Right lobe of liver (tissue), 6 donors: ENCODE measurements at regions not wholly inside any gene's neighbourhood (a gene's known extent, or its start where the extent isn't known, plus 50 kb on each side); places are given as distances from the start of the nearest gene placed in this dataset.

Experiments
- ATAC-seq, 4 donors: fragments of 200-7000 bp; cut with Tn5 transposase; one replicate each; pipeline ENCODE4 v1.9.1; 2020; ENCODE audit warnings: mild to moderate bottlenecking in 4 of 4, moderate library complexity in 4 of 4
- DNase-seq, 3 donors: peaks; one replicate each; pipeline ENCODE4 v3.0.0-alpha.2; 2020
- H3K27ac ChIP-seq, 3 donors: fragments of 200-600 bp; one replicate each; pipeline ENCODE4 v1.8.0; 2022
- H3K27me3 ChIP-seq, 2 donors: fragments of 200-600 bp; one replicate each; pipeline ENCODE4 v1.8.0; 2022
- H3K36me3 ChIP-seq, 4 donors: fragments of 200-600 bp; sonication (generic) in 1 of 4; one replicate each; pipeline versions ENCODE4 v1.5.1 to v1.8.0; 2017 to 2022; ENCODE audit warnings: control low read depth in 1 of 4
- H3K4me1 ChIP-seq, 4 donors: fragments of 200-600 bp; sonication (generic) in 1 of 4; one replicate each; pipeline versions ENCODE4 v1.5.1 to v1.8.0; 2017 to 2022; ENCODE audit warnings: control low read depth in 1 of 4
- H3K4me3 ChIP-seq, 3 donors: fragments of 200-600 bp; one replicate each; pipeline ENCODE4 v1.8.0; 2022
- H3K9me3 ChIP-seq, 4 donors: fragments of 200-600 bp; sonication (generic) in 1 of 4; one replicate each; pipeline versions ENCODE4 v1.5.1 to v1.8.0; 2017 to 2022; ENCODE audit warnings: control low read depth in 1 of 4
- POLR2A ChIP-seq: fragments of 450-650 bp; IDR thresholded peaks from one replicate; pipeline ENCODE4 v1.6.1; 2017; ENCODE audit warnings: antibody characterized with exemption, mild to moderate bottlenecking
- WGBS: methylation state at CpG from one replicate; pipeline ENCODE4 v1.1.6; 2018; ENCODE audit warnings: low coverage, low lambda C conversion rate; ENCODE audit not compliant: insufficient coverage; ENCODE audit errors: missing lambda C conversion rate; 5-methylcytosine and 5-hydroxymethylcytosine counted together
- intact Hi-C, 2 donors: fragments of 100-400 bp; cut with DNase I; formaldehyde crosslinking; loops; one replicate each; pipeline versions ENCODE4 v1.11.2 to v1.14.1; 2022
- TF ChIP-seq, protein P1 (sequence below), 4 donors: fragments of 200-600 bp in 3 of 4; fragments of 450-650 bp in 1 of 4; IDR thresholded peaks; one replicate each; pipeline versions ENCODE4 v1.5.1 to v1.8.0; 2016 to 2022; ENCODE audit warnings: antibody characterized with exemption in 4 of 4, mild to moderate bottlenecking in 2 of 4
- donor health status: DM: no; HTN: yes; CAD: no.
- donor health status: DM: no; HTN: no; CAD: no.
- donor health status: DM: no; HTN: no; CAD: no.
- donor health status: DM: no; HTN: yes; CAD: no.
- donor health status: DM: no; HTN: yes; CAD: no.

DNA sequence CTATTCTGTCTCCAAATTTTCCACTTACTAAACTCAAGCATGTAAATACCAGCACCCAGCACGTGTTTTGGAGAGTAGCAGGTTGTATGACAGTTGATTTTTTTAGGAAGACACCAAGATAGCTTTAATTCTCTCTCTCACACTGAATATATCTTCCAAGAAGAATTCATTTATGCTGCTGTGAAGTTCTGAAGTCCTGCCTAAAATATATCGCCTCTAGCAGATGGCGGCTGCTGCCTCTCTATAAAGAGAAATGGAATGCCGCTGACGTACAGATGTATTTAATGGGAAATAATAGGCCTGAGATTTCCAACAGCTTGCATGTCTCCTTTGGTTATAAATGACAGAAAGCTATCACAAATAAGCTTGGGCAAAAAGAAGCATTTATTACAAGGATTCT lies 74.7 kb downstream of the PFDN4 start:
- no peak for ATAC-seq

DNA sequence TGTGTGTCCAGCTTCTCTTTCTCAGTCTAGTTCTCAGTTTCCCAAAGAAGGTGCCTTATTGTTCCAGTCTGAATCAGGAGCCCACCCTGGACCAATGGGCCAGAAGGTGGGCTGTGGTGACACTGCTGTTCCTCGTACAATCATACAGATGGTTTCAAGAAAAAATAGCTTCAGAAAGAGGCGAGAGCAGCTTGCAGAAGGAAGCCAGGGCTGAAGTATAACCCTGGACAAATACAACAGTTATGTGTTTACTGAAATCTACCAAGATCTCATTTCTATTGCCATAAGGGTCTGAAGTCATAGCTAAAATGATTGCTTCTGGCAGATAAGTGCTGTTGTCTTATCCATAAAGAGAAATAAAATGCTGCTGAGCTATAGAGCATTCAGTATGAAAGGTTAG lies 75.4 kb downstream of the PFDN4 start:
- no peaks in the 10 kb centered on the region for H3K27me3 ChIP-seq
- H3K4me1 ChIP-seq, result no peaks in the 10 kb centered on the region
- H3K27ac ChIP-seq, result no peak overlapping the region
- 81% methylated on average over 2 of the region's 2 CpGs for WGBS
- intact Hi-C loops, result no loop called here
- TF ChIP-seq POLR2A, result no peak
- TF ChIP-seq, protein P1, sequence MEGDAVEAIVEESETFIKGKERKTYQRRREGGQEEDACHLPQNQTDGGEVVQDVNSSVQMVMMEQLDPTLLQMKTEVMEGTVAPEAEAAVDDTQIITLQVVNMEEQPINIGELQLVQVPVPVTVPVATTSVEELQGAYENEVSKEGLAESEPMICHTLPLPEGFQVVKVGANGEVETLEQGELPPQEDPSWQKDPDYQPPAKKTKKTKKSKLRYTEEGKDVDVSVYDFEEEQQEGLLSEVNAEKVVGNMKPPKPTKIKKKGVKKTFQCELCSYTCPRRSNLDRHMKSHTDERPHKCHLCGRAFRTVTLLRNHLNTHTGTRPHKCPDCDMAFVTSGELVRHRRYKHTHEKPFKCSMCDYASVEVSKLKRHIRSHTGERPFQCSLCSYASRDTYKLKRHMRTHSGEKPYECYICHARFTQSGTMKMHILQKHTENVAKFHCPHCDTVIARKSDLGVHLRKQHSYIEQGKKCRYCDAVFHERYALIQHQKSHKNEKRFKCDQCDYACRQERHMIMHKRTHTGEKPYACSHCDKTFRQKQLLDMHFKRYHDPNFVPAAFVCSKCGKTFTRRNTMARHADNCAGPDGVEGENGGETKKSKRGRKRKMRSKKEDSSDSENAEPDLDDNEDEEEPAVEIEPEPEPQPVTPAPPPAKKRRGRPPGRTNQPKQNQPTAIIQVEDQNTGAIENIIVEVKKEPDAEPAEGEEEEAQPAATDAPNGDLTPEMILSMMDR (IDR thresholded peaks at IDR 0.05), result no peak
- DNase-seq (no peak), ATAC-seq (no peak)
- H3K9me3 ChIP-seq, result no peaks in the 10 kb centered on the region
- H3K36me3 ChIP-seq, result no peaks in the 10 kb centered on the region
- H3K4me3 ChIP-seq, result no peak overlapping the region

More for the DNA sequence above, 74.7 kb downstream of the PFDN4 start:
- no peaks in the 10 kb centered on the region for H3K36me3 ChIP-seq
- intact Hi-C loops, result no loop called here
- H3K27ac ChIP-seq, result no peak overlapping the region
- H3K9me3 ChIP-seq, result no peaks in the 10 kb centered on the region
- H3K27me3 ChIP-seq, result no peaks in the 10 kb centered on the region
- no peak overlapping the region for H3K4me3 ChIP-seq
- TF ChIP-seq POLR2A, result no peak
- TF ChIP-seq, protein P1 (IDR thresholded peaks at IDR 0.05), result no peak
- no peaks in the 10 kb centered on the region for H3K4me1 ChIP-seq
- WGBS, result 84% methylated on average over 5 of the region's 5 CpGs
- DNase-seq, result no peak

DNA sequence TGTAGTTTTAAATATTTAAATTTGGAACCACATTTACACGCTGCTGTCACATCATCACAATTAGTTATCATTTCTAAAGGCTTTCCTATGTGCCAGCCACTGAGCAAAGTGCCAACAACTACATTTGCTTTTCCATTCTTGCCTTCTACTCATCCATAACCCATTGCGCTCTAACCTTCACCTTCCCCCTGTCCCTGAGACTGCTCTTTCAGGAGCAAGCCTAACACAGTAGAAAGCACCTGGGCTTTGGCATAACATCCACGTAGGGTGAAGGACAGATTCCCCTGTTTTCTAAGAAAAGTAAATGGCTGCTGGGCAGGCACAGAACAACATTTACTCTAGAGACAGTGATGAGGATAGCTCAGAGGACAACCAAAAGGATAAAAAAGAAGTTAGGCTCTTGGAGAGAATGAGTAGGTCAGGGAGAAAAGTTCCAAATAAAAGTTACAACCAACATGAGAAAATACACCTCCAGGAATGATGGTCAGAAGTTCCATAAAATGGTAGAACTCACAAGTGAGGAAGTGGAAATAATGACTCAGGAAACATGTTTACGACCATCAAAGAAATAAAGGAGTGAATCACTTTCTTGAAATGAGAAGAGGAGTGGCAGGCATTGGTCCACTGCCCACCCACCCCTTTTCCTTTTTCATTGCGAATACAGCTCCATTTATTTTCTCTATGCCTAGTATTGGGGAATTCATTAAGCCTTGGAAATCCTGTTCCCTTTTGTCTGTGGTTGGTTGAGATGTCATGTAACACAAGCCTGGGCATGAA lies 77.2 kb downstream of the PFDN4 start:
- TF ChIP-seq POLR2A, result no peak
- TF ChIP-seq, protein P1 (IDR thresholded peaks at IDR 0.05), result no peak
- intact Hi-C loops, result no loop called here
- Histone ChIP-seq H3K36me3 (no peaks in the 10 kb centered on the region), H3K9me3 (no peaks in the 10 kb centered on the region), H3K27ac (no peak overlapping the region), H3K27me3 (no peaks in the 10 kb centered on the region), H3K4me3 (no peak overlapping the region), H3K4me1 (no peaks in the 10 kb centered on the region)
- ATAC-seq (no peak), DNase-seq (no peak)
- WGBS, result 56% methylated on average over 5 of the region's 5 CpGs

DNA sequence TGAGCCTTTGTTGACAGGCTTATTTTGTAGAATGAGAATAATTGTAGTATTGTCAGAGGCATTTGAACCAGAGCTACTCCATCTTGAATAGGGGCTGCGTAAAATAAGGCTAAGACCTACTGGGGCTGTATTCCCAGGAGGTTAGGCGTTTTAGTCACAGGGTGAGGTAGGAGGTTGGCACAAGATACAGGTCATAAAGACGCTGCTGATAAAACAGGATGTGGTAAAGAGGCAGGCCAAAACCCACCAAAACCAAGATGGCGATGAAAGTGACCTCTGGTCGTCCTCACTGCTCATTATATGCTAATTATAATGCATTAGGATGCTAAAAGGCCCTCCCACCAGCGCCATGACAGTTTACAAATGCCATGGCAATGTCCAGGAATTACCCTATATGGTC lies 82.7 kb downstream of the PFDN4 start:
- TF ChIP-seq, protein P1 (IDR thresholded peaks at IDR 0.05), result no peak
- no peak for TF ChIP-seq POLR2A
- H3K9me3 ChIP-seq, result no peaks in the 10 kb centered on the region
- ATAC-seq (no peak), DNase-seq (no peak)
- H3K27me3 ChIP-seq, result no peaks in the 10 kb centered on the region
- H3K4me1 ChIP-seq, result no peaks in the 10 kb centered on the region
- no peak overlapping the region for H3K27ac ChIP-seq
- 60% methylated on average over 4 of the region's 6 CpGs for WGBS
- no peak overlapping the region for H3K4me3 ChIP-seq
- H3K36me3 ChIP-seq, result no peaks in the 10 kb centered on the region
- intact Hi-C loops, result no loop called here
